ENCODE measurements at regions not wholly inside any gene's neighbourhood (a gene's known extent, or its start where the extent isn't known, plus 50 kb on each side); places are given as distances from the start of the nearest gene placed in this dataset.
"Not testable (repeated sequence)": the region's sequence is repeated elsewhere in the genome, so short reads cannot be mapped to it uniquely, and the experiment has no call there.

GRCh38 chr6:27775138-27775795 is 136.9 kb downstream of the OR2B2 start:
- TF ChIP-seq CTCF (IDR thresholded peaks at IDR 0.05; ENCODE audit: low read depth, low read length, missing input control); GABPA (IDR thresholded peaks at IDR 0.05 in 1 of 2, conservative IDR thresholded peaks at IDR 0.05 in 1 of 2); ATF3 (IDR thresholded peaks at IDR 0.05); SP1 (IDR thresholded peaks at IDR 0.05); YY1 (IDR thresholded peaks at IDR 0.05); JUND (IDR thresholded peaks at IDR 0.05); NR2F2 (IDR thresholded peaks at IDR 0.05); FOXA1 (IDR thresholded peaks at IDR 0.05); REST (IDR thresholded peaks at IDR 0.05); RXRA (IDR thresholded peaks at IDR 0.05); RAD21 (IDR thresholded peaks at IDR 0.05); MAX (IDR thresholded peaks at IDR 0.05); TAF1 (conservative IDR thresholded peaks at IDR 0.05); ZBTB33 (IDR thresholded peaks at IDR 0.05): not testable (repeated sequence)
